IgD-negative memory B cell (primary cell): ENCODE measurements at regions not wholly inside any gene's neighbourhood (a gene's known extent, or its start where the extent isn't known, plus 50 kb on each side); places are given as distances from the start of the nearest gene placed in this dataset.
"Not testable (repeated sequence)": the region's sequence is repeated elsewhere in the genome, so short reads cannot be mapped to it uniquely, and the experiment has no call there.

Experiments used
- H3K27ac Mint-ChIP-seq, 3 donors: one replicate each; pipeline ENCODE4 v1.8.0; 2020 to 2022; ENCODE audit warnings: mild to moderate bottlenecking in 3 of 3, mixed read lengths in 3 of 3, moderate library complexity in 1 of 3
- H3K27me3 Mint-ChIP-seq: one replicate; pipeline ENCODE4 v1.8.0; 2021; ENCODE audit warnings: mixed read lengths
- H3K36me3 Mint-ChIP-seq: one replicate; pipeline ENCODE4 v1.8.0; 2020; ENCODE audit warnings: mild to moderate bottlenecking, mixed read lengths
- H3K4me1 Mint-ChIP-seq, 3 donors: one replicate each; pipeline ENCODE4 v1.8.0; 2020 to 2022; ENCODE audit warnings: mixed read lengths in 3 of 3, mild to moderate bottlenecking in 1 of 3
- H3K4me3 Mint-ChIP-seq, 4 donors: one replicate each; pipeline ENCODE4 v1.8.0; 2020 to 2022; ENCODE audit warnings: mild to moderate bottlenecking in 4 of 4, mixed read lengths in 4 of 4, moderate library complexity in 3 of 4
- H3K9me3 Mint-ChIP-seq, 3 donors: one replicate each; pipeline ENCODE4 v1.8.0; 2020 to 2021; ENCODE audit warnings: mixed read lengths in 3 of 3, mild to moderate bottlenecking in 1 of 3

GRCh38 chr2:175275539-175275938 is 94.0 kb upstream of the ATP5MC3 start:
- Mint-ChIP-seq H3K27me3 (peaks cover 6% of the 10 kb centered on the region), H3K36me3 (no peaks in the 10 kb centered on the region), H3K4me1 (no peaks in the 10 kb centered on the region), H3K27ac (no peak overlapping the region), H3K4me3 (no peak overlapping the region), H3K9me3 (peaks cover 0 to 4% (median 0%) of the 10 kb centered on the region in 3 donors)

GRCh38 chr2:175259164-175259563 is 77.7 kb upstream of the ATP5MC3 start:
- H3K27ac Mint-ChIP-seq, result no peak overlapping the region
- H3K9me3 Mint-ChIP-seq, result peaks cover 0 to 3% (median 0%) of the 10 kb centered on the region in 3 donors
- H3K4me3 Mint-ChIP-seq, result no peak overlapping the region
- H3K27me3 Mint-ChIP-seq, result peaks cover 2% of the 10 kb centered on the region
- H3K36me3 Mint-ChIP-seq, result no peaks in the 10 kb centered on the region
- H3K4me1 Mint-ChIP-seq, result no peaks in the 10 kb centered on the region

GRCh38 chr2:175256806-175257585 is 75.5 kb upstream of the ATP5MC3 start:
- H3K36me3 Mint-ChIP-seq, result no peaks in the 10 kb centered on the region
- no peak overlapping the region for H3K4me3 Mint-ChIP-seq
- H3K9me3 Mint-ChIP-seq, result peaks cover 0 to 3% (median 0%) of the 10 kb centered on the region in 3 donors
- H3K27me3 Mint-ChIP-seq, result peaks cover 6% of the 10 kb centered on the region
- no peaks in the 10 kb centered on the region for H3K4me1 Mint-ChIP-seq
- H3K27ac Mint-ChIP-seq, result no peak overlapping the region

- H3K9me3 Mint-ChIP-seq, H3K4me1 Mint-ChIP-seq, H3K27ac Mint-ChIP-seq, H3K27me3 Mint-ChIP-seq, H3K4me3 Mint-ChIP-seq, H3K36me3 Mint-ChIP-seq: not testable (repeated sequence)
These were observed 74.9 kb upstream of the ATP5MC3 start for GRCh38 chr2:175256391-175256790.

- H3K9me3 Mint-ChIP-seq, result peaks cover 0 to 3% (median 0%) of the 10 kb centered on the region in 3 donors
- H3K27ac Mint-ChIP-seq, result no peak overlapping the region
- no peaks in the 10 kb centered on the region for H3K4me1 Mint-ChIP-seq
- peaks cover 4% of the 10 kb centered on the region for H3K27me3 Mint-ChIP-seq
- no peaks in the 10 kb centered on the region for H3K36me3 Mint-ChIP-seq
- H3K4me3 Mint-ChIP-seq, result no peak overlapping the region
These were observed 72.4 kb upstream of the ATP5MC3 start for GRCh38 chr2:175253871-175254270.

GRCh38 chr2:175251425-175252041 is 70.0 kb upstream of the ATP5MC3 start:
- Mint-ChIP-seq H3K4me3 (no peak overlapping the region), H3K27me3 (peaks cover 3% of the 10 kb centered on the region), H3K36me3 (no peaks in the 10 kb centered on the region), H3K27ac (no peak overlapping the region), H3K4me1 (no peaks in the 10 kb centered on the region), H3K9me3 (no peaks in the 10 kb centered on the region)

GRCh38 chr2:175247159-175247558 is 65.6 kb upstream of the ATP5MC3 start:
- Mint-ChIP-seq H3K27ac (no peak overlapping the region), H3K36me3 (no peaks in the 10 kb centered on the region), H3K27me3 (peaks cover 3% of the 10 kb centered on the region), H3K4me1 (no peaks in the 10 kb centered on the region), H3K9me3 (no peaks in the 10 kb centered on the region), H3K4me3 (no peak overlapping the region)

GRCh38 chr2:175244697-175245096 is 63.2 kb upstream of the ATP5MC3 start:
- Mint-ChIP-seq H3K36me3 (no peaks in the 10 kb centered on the region), H3K4me3 (no peak overlapping the region), H3K4me1 (no peaks in the 10 kb centered on the region), H3K27ac (no peak overlapping the region), H3K27me3 (peaks cover 10% of the 10 kb centered on the region), H3K9me3 (peaks cover 0 to 6% (median 4%) of the 10 kb centered on the region in 3 donors)

- no peak overlapping the region for H3K4me3 Mint-ChIP-seq
- H3K27me3 Mint-ChIP-seq, result peaks cover 10% of the 10 kb centered on the region
- H3K27ac Mint-ChIP-seq, result no peak overlapping the region
These were observed 60.2 kb upstream of the ATP5MC3 start for GRCh38 chr2:175241691-175242090.

GRCh38 chr2:175240033-175240432 is 58.5 kb upstream of the ATP5MC3 start:
- not testable (repeated sequence) for H3K27me3 Mint-ChIP-seq, H3K4me1 Mint-ChIP-seq, H3K4me3 Mint-ChIP-seq, H3K27ac Mint-ChIP-seq, H3K36me3 Mint-ChIP-seq
- peaks cover 0 to 15% (median 13%) of the 10 kb centered on the region in 3 donors for H3K9me3 Mint-ChIP-seq

More at GRCh38 chr2:175241691-175242090, 60.2 kb upstream of the ATP5MC3 start:
- Mint-ChIP-seq H3K36me3 (no peaks in the 10 kb centered on the region), H3K9me3 (peaks cover 0 to 15% (median 13%) of the 10 kb centered on the region in 3 donors), H3K4me1 (no peaks in the 10 kb centered on the region)

- Mint-ChIP-seq H3K4me3 (no peak overlapping the region), H3K9me3 (peaks cover 0 to 15% (median 13%) of the 10 kb centered on the region in 3 donors), H3K4me1 (peaks cover 9 to 15% (median 14%) of the 10 kb centered on the region in 3 donors), H3K27ac (no peak overlapping the region), H3K27me3 (peaks cover 7% of the 10 kb centered on the region), H3K36me3 (no peaks in the 10 kb centered on the region)
These were observed 55.4 kb upstream of the ATP5MC3 start for GRCh38 chr2:175236930-175237329.

GRCh38 chr2:175234650-175235049 is 53.1 kb upstream of the ATP5MC3 start:
- H3K27me3 Mint-ChIP-seq, result no peaks in the 10 kb centered on the region
- H3K4me1 Mint-ChIP-seq, result peaks cover 9 to 15% (median 14%) of the 10 kb centered on the region in 3 donors
- peak overlapping the region in 1 of 4 donors; percentile 25 for H3K4me3 Mint-ChIP-seq
- H3K36me3 Mint-ChIP-seq, result no peaks in the 10 kb centered on the region
- H3K9me3 Mint-ChIP-seq, result peaks cover 0 to 10% (median 6%) of the 10 kb centered on the region in 3 donors
- H3K27ac Mint-ChIP-seq, result no peak overlapping the region

- H3K27ac Mint-ChIP-seq, result peak overlapping the region in 1 of 3 donors; percentile 32
- no peaks in the 10 kb centered on the region for H3K36me3 Mint-ChIP-seq
- H3K4me3 Mint-ChIP-seq, result peak overlapping the region in 1 of 4 donors; percentile 25
- H3K9me3 Mint-ChIP-seq, result peaks cover 0 to 6% (median 4%) of the 10 kb centered on the region in 3 donors
- no peaks in the 10 kb centered on the region for H3K27me3 Mint-ChIP-seq
- H3K4me1 Mint-ChIP-seq, result peaks cover 9 to 15% (median 14%) of the 10 kb centered on the region in 3 donors
These were observed 52.6 kb upstream of the ATP5MC3 start for GRCh38 chr2:175234153-175234552.

- H3K36me3 Mint-ChIP-seq, result no peaks in the 10 kb centered on the region
- no peak overlapping the region for H3K4me3 Mint-ChIP-seq
- peaks cover 9 to 15% (median 14%) of the 10 kb centered on the region in 3 donors for H3K4me1 Mint-ChIP-seq
- H3K27me3 Mint-ChIP-seq, result no peaks in the 10 kb centered on the region
- peaks cover 0 to 4% (median 3%) of the 10 kb centered on the region in 3 donors for H3K9me3 Mint-ChIP-seq
- no peak overlapping the region for H3K27ac Mint-ChIP-seq
These were observed 51.7 kb upstream of the ATP5MC3 start for GRCh38 chr2:175233135-175233719.
